SK-N-SH treated with all-trans-retinoic acid at 6 μM for 48 hours (cell line): ENCODE measurements at regions not wholly inside any gene's neighbourhood (a gene's known extent, or its start where the extent isn't known, plus 50 kb on each side); places are given as distances from the start of the nearest gene placed in this dataset.

ENCODE experiments used
- ATAC-seq: fragments of 200-7000 bp; cut with Tn5 transposase; 3 replicates; pipeline ENCODE4 v1.9.1; 2020; ENCODE audit warnings: mild to moderate bottlenecking, moderate library complexity
- ARNTL ChIP-seq: fragments of 450-650 bp; formaldehyde crosslinking; IDR thresholded peaks from 2 replicates; pipeline ENCODE4 v1.5.0; 2020; ENCODE audit warnings: low read depth, mild to moderate bottlenecking, moderate library complexity, borderline replicate concordance
- BACH2 ChIP-seq: fragments of 250-450 bp; sonication (Bioruptor Pico); IDR thresholded peaks from 2 replicates; pipeline ENCODE4 v1.9.0; 2021; ENCODE audit warnings: mild to moderate bottlenecking, borderline replicate concordance
- CSDC2 ChIP-seq: fragments of 250-450 bp; sonication (Bioruptor Pico); IDR thresholded peaks from 2 replicates; pipeline ENCODE4 v1.5.0; 2020; ENCODE audit warnings: mild to moderate bottlenecking, moderate library complexity
- ISL1 ChIP-seq: fragments of 250-450 bp; sonication (Bioruptor Pico); IDR thresholded peaks from 2 replicates; pipeline ENCODE4 v2.1.2; 2022; ENCODE audit warnings: mild to moderate bottlenecking, moderate library complexity
- OSR1 ChIP-seq: fragments of 250-450 bp; sonication (Bioruptor Pico); IDR thresholded peaks from 2 replicates; pipeline ENCODE4 v1.8.0; 2022; ENCODE audit warnings: moderate library complexity, mild to moderate bottlenecking, inconsistent platforms
- PPARA ChIP-seq: fragments of 250-450 bp; sonication (Bioruptor Pico); IDR thresholded peaks from 2 replicates; pipeline ENCODE4 v1.5.0; 2020; ENCODE audit warnings: mild to moderate bottlenecking, borderline replicate concordance
- SNAI2 ChIP-seq: fragments of 250-450 bp; sonication (Bioruptor Pico); IDR thresholded peaks from 2 replicates; pipeline ENCODE4 v1.5.0; 2020; ENCODE audit warnings: mild to moderate bottlenecking, moderate library complexity
- TCF4 ChIP-seq: fragments of 250-450 bp; sonication (Bioruptor Pico); IDR thresholded peaks from 2 replicates; pipeline ENCODE4 v1.8.0; 2021; ENCODE audit warnings: mild to moderate bottlenecking, moderate library complexity, borderline replicate concordance
- TOX ChIP-seq: fragments of 250-450 bp; sonication (Bioruptor Pico); IDR thresholded peaks from 2 replicates; pipeline ENCODE4 v1.8.0; 2021; ENCODE audit warnings: mild to moderate bottlenecking, moderate library complexity, borderline replicate concordance
- ZFP3 ChIP-seq: fragments of 250-450 bp; sonication (Bioruptor Pico); IDR thresholded peaks from 2 replicates; pipeline ENCODE4 v1.5.0; 2020; ENCODE audit warnings: mild to moderate bottlenecking, moderate library complexity
- ZFP30 ChIP-seq: fragments of 450-650 bp; formaldehyde crosslinking; IDR thresholded peaks from 2 replicates; pipeline ENCODE4 v1.5.0; 2022; ENCODE audit warnings: mild to moderate bottlenecking, moderate library complexity
- ZNF565 ChIP-seq: fragments of 450-650 bp; formaldehyde crosslinking; conservative IDR thresholded peaks from 2 replicates; pipeline ENCODE4 v1.5.0; 2020; ENCODE audit warnings: low read depth, mild to moderate bottlenecking, moderate library complexity
- ZNF70 ChIP-seq: fragments of 450-650 bp; formaldehyde crosslinking; IDR thresholded peaks from 2 replicates; pipeline ENCODE4 v1.5.0; 2020; ENCODE audit warnings: mild to moderate bottlenecking, moderate library complexity
- TF ChIP-seq, protein P1 (sequence below): fragments of 250-450 bp; sonication (Bioruptor Pico); IDR thresholded peaks from 2 replicates; pipeline ENCODE4 v1.5.1; 2021; ENCODE audit warnings: mild to moderate bottlenecking, moderate library complexity
- TF ChIP-seq, protein P2 (sequence below): fragments of 250-450 bp; sonication (Bioruptor Pico); IDR thresholded peaks from 2 replicates; pipeline ENCODE4 v1.5.1; 2020; ENCODE audit warnings: low read depth, mild to moderate bottlenecking, moderate library complexity
- TF ChIP-seq, protein P3 (sequence below): fragments of 250-450 bp; sonication (Bioruptor Pico); IDR thresholded peaks from 2 replicates; pipeline ENCODE4 v1.8.0; 2021; ENCODE audit warnings: low read depth, mild to moderate bottlenecking, moderate library complexity, borderline replicate concordance
- TF ChIP-seq, protein P4 (sequence below): fragments of 250-450 bp; sonication (Bioruptor Pico); IDR thresholded peaks from 2 replicates; pipeline ENCODE4 v1.8.0; 2020; ENCODE audit warnings: mild to moderate bottlenecking, moderate library complexity, borderline replicate concordance

DNA sequence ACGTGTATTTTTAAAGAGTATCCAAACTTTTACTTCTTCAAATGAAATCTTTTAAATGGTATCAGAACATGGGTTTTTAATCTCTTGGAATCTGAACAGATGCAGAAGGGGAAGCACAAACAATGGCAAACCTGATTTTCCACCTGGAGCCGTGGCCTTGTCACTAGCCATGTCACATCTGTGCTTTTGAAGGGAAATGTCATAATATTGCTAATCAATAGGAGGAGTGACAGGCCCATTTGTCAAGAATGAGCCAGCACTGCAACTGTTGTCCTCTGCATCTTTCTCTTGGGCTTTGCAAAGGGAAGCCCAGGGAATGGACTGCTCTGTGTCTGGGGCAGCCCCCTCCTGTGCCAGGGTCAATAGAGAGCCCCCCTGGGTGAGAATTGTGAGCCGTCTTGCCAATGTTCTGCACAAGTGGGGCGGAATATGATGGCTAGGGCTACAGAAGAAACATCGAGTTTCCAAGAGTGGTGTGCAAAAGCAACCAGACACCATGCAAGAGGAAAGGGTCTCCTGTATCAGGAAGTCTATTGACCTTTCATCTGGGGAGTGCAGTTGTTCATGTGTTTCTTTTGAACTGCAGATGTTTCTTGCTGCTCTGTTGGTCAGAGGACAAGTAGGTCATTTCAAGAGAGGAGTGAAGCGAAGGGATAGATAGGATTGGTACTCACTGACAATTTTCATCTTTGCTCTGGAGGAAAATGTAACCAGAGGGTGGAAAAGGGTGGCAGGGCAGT is 181.8 kb upstream of the NPVF start (continued):
- TF ChIP-seq ISL1 (CRISPR knock-in tag) (no peak), ZFP3 (CRISPR knock-in tag) (no peak)

DNA sequence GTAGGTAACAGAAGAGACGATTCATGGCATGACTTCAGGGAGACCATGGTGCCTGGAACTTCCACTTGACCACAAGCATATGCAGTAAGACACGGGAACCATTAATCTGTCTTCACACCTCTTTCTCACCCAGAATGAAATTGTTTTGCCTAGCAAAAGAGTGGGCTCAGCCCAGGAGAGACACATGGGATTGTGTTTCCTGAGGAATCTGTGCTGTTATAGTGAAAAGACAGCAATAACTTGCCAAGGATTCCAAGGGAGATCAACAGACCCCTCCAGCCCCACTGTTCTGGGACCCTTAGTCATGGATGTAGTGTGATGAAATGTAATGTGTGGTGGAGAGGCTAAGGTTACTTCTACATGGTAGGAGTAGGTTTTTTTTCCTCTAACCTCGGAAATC is 192.5 kb upstream of the NPVF start:
- ATAC-seq = no peak
- TF ChIP-seq ZNF565 (CRISPR knock-in tag) (no peak), ZFP30 (no peak), ZNF70 (CRISPR knock-in tag) (no peak), BACH2 (CRISPR knock-in tag) (no peak), TOX (no peak)
- TF ChIP-seq, protein P1, sequence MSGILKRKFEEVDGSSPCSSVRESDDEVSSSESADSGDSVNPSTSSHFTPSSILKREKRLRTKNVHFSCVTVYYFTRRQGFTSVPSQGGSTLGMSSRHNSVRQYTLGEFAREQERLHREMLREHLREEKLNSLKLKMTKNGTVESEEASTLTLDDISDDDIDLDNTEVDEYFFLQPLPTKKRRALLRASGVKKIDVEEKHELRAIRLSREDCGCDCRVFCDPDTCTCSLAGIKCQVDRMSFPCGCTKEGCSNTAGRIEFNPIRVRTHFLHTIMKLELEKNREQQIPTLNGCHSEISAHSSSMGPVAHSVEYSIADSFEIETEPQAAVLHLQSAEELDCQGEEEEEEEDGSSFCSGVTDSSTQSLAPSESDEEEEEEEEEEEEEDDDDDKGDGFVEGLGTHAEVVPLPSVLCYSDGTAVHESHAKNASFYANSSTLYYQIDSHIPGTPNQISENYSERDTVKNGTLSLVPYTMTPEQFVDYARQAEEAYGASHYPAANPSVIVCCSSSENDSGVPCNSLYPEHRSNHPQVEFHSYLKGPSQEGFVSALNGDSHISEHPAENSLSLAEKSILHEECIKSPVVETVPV (CRISPR knock-in tag) = no peak

DNA sequence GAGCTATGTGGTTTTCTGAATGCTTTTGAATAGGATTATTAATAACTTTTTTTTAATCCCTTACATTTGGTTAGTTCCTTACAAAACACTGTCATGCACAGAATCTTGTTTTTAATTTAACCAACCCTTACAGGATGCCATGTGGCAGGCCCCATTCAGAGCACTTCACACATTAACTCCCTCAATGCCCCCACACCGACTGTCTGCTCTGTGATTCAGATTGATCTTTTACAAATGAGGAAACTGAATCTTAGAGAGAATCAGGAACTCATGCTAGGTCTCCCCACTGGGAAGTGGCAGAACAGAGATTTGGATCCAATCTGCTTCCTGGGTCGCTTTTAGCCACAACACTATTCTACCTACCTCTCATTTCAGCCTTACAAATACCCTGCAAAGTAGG is 195.8 kb upstream of the NPVF start:
- TF ChIP-seq ZFP30 (no peak), CSDC2 (CRISPR knock-in tag) (no peak), ZNF565 (CRISPR knock-in tag) (no peak), ZFP3 (CRISPR knock-in tag) (no peak), TOX (no peak), ARNTL (CRISPR knock-in tag) (no peak), OSR1 (no peak), SNAI2 (CRISPR knock-in tag) (no peak)
- TF ChIP-seq, protein P2, sequence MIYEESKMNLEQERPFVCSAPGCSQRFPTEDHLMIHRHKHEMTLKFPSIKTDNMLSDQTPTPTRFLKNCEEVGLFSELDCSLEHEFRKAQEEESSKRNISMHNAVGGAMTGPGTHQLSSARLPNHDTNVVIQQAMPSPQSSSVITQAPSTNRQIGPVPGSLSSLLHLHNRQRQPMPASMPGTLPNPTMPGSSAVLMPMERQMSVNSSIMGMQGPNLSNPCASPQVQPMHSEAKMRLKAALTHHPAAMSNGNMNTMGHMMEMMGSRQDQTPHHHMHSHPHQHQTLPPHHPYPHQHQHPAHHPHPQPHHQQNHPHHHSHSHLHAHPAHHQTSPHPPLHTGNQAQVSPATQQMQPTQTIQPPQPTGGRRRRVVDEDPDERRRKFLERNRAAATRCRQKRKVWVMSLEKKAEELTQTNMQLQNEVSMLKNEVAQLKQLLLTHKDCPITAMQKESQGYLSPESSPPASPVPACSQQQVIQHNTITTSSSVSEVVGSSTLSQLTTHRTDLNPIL (CRISPR knock-in tag) = no peak
- TF ChIP-seq, protein P3, sequence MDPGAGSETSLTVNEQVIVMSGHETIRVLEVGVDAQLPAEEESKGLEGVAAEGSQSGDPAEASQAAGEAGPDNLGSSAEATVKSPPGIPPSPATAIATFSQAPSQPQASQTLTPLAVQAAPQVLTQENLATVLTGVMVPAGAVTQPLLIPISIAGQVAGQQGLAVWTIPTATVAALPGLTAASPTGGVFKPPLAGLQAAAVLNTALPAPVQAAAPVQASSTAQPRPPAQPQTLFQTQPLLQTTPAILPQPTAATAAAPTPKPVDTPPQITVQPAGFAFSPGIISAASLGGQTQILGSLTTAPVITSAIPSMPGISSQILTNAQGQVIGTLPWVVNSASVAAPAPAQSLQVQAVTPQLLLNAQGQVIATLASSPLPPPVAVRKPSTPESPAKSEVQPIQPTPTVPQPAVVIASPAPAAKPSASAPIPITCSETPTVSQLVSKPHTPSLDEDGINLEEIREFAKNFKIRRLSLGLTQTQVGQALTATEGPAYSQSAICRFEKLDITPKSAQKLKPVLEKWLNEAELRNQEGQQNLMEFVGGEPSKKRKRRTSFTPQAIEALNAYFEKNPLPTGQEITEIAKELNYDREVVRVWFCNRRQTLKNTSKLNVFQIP (CRISPR knock-in tag) = no peak
- ATAC-seq = no peak

DNA sequence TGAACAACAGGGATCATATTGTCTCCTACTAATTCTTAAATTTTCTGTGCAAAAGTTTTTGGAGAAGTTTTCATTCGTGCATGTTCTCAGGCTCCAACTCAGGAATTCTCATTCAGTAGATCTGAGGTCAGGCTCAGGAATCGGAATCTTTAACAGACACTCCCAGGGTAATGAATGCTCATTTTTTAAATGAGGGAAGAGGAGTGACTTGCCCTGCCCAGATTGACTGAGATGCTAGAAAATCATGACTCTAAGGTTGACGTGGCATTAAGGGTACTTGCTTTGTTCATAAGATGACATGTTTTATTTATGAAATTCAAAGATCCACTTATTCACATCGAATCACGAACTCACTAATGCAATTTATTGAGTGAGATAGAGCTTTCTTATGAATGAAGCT is 196.6 kb upstream of the NPVF start:
- no peak for ATAC-seq
- TF ChIP-seq TCF4 (CRISPR knock-in tag) = no peak
- TF ChIP-seq CSDC2 (CRISPR knock-in tag) = no peak
- TF ChIP-seq, protein P3 (CRISPR knock-in tag) = no peak
- TF ChIP-seq, protein P2 (CRISPR knock-in tag) = no peak
- TF ChIP-seq BACH2 (CRISPR knock-in tag) = no peak
- TF ChIP-seq PPARA (CRISPR knock-in tag) = no peak
- TF ChIP-seq ISL1 (CRISPR knock-in tag) = no peak
- TF ChIP-seq, protein P4, sequence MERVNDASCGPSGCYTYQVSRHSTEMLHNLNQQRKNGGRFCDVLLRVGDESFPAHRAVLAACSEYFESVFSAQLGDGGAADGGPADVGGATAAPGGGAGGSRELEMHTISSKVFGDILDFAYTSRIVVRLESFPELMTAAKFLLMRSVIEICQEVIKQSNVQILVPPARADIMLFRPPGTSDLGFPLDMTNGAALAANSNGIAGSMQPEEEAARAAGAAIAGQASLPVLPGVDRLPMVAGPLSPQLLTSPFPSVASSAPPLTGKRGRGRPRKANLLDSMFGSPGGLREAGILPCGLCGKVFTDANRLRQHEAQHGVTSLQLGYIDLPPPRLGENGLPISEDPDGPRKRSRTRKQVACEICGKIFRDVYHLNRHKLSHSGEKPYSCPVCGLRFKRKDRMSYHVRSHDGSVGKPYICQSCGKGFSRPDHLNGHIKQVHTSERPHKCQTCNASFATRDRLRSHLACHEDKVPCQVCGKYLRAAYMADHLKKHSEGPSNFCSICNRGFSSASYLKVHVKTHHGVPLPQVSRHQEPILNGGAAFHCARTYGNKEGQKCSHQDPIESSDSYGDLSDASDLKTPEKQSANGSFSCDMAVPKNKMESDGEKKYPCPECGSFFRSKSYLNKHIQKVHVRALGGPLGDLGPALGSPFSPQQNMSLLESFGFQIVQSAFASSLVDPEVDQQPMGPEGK (CRISPR knock-in tag) = no peak
- TF ChIP-seq SNAI2 (CRISPR knock-in tag) = no peak
- no peak for TF ChIP-seq ZNF70 (CRISPR knock-in tag)
- no peak for TF ChIP-seq ZFP30
- TF ChIP-seq ZNF565 (CRISPR knock-in tag) = no peak
- no peak for TF ChIP-seq ZFP3 (CRISPR knock-in tag)
